GDM1 (cell line): ENCODE measurements at regions not wholly inside any gene's neighbourhood (a gene's known extent, or its start where the extent isn't known, plus 50 kb on each side); places are given as distances from the start of the nearest gene placed in this dataset.
"Not testable (repeated sequence)": the region's sequence is repeated elsewhere in the genome, so short reads cannot be mapped to it uniquely, and the experiment has no call there.

ENCODE experiments used
- DNase-seq: peaks from one replicate; lab custom pipeline; 2025; lab: John Stamatoyannopoulos, UW

GRCh38 chr10:109089779-109090178 is 833.5 kb downstream of the XPNPEP1 start:
- no peak for DNase-seq

- DNase-seq, result no peak
Observed at GRCh38 chr10:109071539-109071938, 851.8 kb downstream of the XPNPEP1 start.

- DNase-seq, result no peak
Observed at GRCh38 chr10:109070492-109070891, 852.8 kb downstream of the XPNPEP1 start.

GRCh38 chr10:109067031-109067430 is 856.3 kb downstream of the XPNPEP1 start:
- no peak for DNase-seq

GRCh38 chr10:109065821-109066220 is 857.5 kb downstream of the XPNPEP1 start:
- no peak for DNase-seq

GRCh38 chr10:109062371-109062770 is 860.9 kb downstream of the XPNPEP1 start:
- DNase-seq, result no peak

GRCh38 chr10:109055243-109055642 is 868.1 kb downstream of the XPNPEP1 start:
- DNase-seq, result no peak

GRCh38 chr10:109047856-109048255 is 875.5 kb downstream of the XPNPEP1 start:
- DNase-seq, result no peak

- DNase-seq, result not testable (repeated sequence)
Observed at GRCh38 chr10:109046427-109046826, 876.9 kb downstream of the XPNPEP1 start.

- no peak for DNase-seq
Observed at GRCh38 chr10:109040622-109041021, 882.7 kb downstream of the XPNPEP1 start.

- no peak for DNase-seq
Observed at GRCh38 chr10:109037978-109038377, 885.3 kb downstream of the XPNPEP1 start.

- no peak for DNase-seq
Observed at GRCh38 chr10:109030581-109031210, 892.6 kb downstream of the XPNPEP1 start.

GRCh38 chr10:109029870-109030269 is 893.4 kb downstream of the XPNPEP1 start:
- DNase-seq, result no peak

- DNase-seq, result no peak
Observed at GRCh38 chr10:109027534-109028185, 895.7 kb downstream of the XPNPEP1 start.

- no peak for DNase-seq
Observed at GRCh38 chr10:109025172-109025571, 898.1 kb downstream of the XPNPEP1 start.

GRCh38 chr10:109022417-109023049 is 900.8 kb downstream of the XPNPEP1 start:
- no peak for DNase-seq

- no peak for DNase-seq
Observed at GRCh38 chr10:109019001-109019424, 904.3 kb downstream of the XPNPEP1 start.

GRCh38 chr10:109007514-109007913 is 915.8 kb downstream of the XPNPEP1 start:
- no peak for DNase-seq

- no peak for DNase-seq
Observed at GRCh38 chr10:108990441-108990840, 932.9 kb downstream of the XPNPEP1 start.

- DNase-seq, result no peak
Observed at GRCh38 chr10:108989976-108990375, 933.3 kb downstream of the XPNPEP1 start.

- no peak for DNase-seq
Observed at GRCh38 chr10:108982159-108982558, 941.2 kb downstream of the XPNPEP1 start.

GRCh38 chr10:108980869-108981268 is 942.4 kb downstream of the XPNPEP1 start:
- no peak for DNase-seq

GRCh38 chr10:108975459-108976058 is 947.8 kb downstream of the XPNPEP1 start:
- DNase-seq, result no peak
